GM19324 (cell line): ENCODE measurements at regions not wholly inside any gene's neighbourhood (a gene's known extent, or its start where the extent isn't known, plus 50 kb on each side); places are given as distances from the start of the nearest gene placed in this dataset.
"Not testable (repeated sequence)": the region's sequence is repeated elsewhere in the genome, so short reads cannot be mapped to it uniquely, and the experiment has no call there.

Source experiments
- ATAC-seq: cut with Tn5 transposase; IDR thresholded peaks from one replicate; pipeline ENCODE4 v1.9.1; 2021; ENCODE audit warnings: mild to moderate bottlenecking, moderate library complexity; ENCODE audit not compliant: unreplicated experiment, low FRiP score

DNA sequence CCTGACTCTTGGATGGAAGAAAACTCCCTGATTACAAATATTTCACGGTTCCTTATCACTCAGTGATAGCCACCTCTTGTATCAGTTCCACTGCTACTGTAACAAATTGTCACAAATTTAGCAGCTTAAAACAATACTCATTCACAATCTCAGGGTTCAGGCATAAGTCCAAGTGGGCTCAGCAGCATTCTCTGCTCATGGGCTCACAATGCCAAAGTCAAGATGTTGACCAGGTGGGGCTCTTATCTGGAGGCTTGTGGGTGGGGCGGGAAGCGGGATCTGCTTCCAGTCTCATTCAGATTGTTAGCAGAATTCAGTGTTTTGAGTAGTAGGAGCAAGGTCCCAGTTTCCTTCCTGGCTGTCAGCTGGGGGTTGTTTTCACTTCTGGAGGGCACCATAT, 137.3 kb upstream of the FAM78B start:
- ATAC-seq, result no peak

DNA sequence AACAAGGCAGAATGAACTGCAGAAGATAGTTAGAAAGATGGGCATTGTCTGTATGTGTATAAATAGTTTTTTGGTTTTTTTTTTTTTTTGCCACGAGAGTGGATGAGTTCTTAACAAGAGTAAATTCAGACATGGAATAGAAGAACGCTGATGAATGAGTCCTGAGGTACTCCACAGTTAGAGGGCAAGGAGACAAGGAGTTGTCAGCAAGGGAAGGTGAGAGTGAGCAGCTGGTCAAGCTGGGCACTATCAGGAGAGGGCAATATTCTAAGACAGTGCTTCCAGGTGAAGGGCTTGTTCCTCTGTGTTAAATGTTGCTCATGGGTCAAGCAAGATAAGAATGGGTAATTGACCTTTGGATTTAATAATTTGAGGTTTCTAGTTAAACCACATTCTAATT, 138.6 kb upstream of the FAM78B start:
- ATAC-seq, result no peak

DNA sequence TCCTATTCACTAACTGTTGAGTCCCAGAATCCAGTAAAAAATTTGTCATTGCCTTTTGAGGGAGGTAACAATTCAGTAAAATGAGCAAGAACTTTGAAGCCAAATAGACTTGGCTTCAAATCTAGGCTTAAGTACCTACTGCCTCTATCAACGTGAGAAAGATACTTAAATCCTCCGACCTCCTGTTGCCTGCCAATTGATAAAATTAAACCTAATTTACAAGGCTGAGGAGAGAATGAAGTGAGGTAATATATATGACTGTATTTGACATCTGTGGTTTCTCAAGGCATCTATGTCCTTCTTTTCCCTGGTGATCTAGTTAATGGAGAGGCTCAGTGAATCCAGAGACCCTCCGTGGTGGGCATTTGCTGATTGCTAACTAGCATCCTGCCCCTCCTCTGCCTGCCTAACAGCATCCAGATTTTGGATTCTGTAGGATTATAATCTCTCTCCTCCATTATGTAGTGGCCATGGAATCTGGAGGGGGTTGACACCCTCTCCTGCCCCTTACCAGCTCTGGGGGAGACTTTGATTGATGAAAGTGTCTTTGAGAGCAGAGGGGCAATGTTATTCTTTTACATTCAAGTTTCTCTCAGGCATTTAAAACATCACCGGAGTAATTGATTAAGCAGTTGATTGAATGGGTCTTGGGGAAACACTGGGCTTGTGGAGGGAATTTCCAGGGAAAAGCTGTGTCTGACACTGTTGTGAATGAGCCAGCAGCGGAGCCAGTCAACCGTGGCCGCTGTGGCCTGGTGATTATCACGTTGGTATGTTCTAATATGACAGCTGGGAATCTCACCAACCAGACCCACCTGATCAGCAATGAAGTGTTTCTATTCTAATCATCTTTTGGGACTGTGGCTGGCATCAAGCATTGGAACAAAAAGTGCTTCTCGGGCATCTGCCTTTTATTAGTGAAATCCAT, 140.7 kb upstream of the FAM78B start:
- ATAC-seq, result no peak

DNA sequence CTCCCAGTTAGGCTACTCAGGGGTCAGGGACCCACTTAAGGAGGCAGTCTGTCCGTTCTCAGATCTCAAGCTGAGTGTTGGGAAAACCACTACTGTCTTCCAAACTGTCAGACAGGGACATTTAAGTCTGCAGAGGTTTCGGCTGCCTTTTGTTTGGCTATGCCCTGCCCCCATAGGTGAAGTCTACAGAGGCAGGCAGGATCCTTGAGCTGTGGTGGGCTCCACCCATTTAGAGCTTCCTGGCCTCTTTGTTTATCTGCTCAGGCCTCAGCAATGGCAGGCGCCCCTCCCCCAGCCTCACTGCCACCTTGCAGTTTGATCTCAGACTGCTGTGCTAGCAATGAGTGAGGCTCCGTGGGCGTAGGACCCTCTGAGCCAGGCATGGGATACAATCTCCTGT, 149.5 kb upstream of the FAM78B start:
- not testable (repeated sequence) for ATAC-seq

DNA sequence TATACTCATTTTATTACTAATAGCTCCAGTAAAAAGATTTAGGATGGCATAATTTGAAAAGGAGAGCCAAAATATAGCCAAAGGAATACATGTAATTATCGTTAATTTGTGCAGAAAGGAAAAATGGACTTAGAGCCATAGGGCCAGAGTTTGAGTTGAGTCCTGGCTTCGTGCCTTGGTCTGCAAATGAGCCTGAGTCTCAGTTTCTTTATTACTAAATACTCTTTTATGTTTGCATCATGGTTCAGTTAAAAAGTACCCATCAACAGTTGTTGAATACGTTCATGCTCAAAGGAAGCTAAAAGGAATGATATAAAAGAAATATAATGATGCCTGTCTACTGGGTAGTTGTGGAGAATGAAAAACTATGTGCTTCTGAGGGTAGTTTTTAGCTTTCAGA, 155.7 kb upstream of the FAM78B start:
- no peak for ATAC-seq

DNA sequence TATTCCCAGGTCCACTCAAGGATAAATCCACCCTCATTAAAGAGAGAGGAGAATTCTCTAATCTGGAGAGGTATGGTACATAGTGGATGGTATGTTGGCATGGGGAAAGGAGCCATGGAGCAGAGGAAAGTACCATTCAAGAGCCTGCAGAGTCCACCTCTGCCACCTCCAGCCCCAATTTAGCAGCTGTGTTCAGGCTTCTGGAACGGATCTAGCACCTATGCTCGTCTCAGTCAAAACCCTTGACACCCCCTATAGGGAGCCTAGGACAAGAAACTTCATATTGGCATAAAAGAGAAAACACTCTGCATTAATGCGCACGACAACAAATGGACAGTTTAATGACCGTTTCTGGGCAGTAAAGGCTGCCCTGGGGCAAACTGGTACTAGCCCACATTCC, 161.1 kb upstream of the FAM78B start:
- ATAC-seq, result no peak

DNA sequence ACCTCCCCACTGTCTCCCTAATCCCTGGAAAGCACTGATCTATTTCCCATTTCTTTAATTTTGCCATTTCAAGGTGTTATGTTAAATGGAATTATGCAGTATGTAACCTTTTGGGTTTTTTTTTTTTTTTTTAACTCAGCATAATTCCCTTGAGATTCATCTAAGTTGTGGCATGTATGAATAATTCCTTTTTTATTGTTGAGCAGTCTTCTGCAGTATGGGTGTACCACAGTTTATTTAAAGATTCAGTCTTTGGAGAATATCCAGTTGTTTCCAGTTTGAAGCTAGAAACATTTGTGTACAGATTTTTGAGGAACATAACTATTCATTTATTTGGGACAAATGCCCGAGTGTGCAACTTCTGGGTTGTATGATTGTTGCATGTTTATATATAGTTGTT, 162.2 kb upstream of the FAM78B start:
- no peak for ATAC-seq

DNA sequence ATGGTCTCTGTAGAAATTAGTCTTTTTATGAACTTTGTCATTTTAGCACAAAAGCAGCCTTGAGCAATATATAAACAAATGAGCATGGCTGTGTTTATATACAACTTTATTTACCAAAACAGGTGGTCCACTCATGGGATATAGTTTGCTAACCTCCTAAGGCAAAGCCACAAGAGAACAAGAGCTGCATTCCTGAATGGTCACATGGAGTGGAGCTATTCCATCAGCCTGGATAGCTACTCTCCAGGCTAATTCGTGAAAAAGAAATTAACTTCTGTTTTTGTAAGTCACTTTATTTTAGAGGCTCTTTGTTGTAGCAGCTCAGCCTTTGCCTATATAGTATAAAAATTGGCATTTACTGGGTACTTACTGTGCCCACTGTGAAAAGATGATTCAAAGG, 163.3 kb upstream of the FAM78B start:
- ATAC-seq, result no peak

DNA sequence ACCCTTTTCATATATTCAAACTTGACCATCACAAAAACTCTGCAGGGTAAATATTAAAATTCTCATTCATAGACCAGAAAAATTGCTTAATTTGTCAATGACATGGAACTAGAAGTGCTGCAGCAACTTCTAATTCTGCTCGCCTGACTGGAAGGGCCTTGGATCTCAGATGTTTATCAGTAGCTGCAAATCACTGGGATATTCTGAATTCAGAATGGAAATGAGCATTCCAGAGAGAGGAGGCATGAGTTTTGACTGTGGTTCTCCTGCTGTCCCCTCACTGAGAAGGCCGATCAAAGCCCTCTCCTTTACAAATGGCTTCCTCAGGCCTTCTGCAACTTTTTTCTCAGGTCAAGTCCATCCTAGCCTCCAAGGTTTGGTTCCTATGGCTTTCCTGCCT, 171.3 kb upstream of the FAM78B start:
- ATAC-seq, result no peak

DNA sequence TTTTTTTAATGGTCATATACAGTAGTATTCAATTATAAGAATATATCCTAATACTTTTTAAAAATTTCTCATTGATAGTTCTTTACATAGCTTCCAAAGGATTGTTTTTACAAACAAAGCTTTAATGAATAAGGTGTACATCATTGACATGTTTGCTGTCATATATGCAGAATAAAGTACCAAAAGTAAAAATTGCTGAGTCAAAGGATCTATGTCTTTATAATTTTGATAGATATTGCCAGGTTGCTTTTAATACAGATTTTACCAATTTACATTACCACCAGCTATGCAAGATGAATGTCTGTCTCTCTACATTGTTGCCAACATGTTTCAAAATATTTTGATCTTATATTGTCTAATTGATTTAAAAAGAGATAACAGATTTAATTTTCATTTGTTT, 173.9 kb upstream of the FAM78B start:
- ATAC-seq, result no peak

DNA sequence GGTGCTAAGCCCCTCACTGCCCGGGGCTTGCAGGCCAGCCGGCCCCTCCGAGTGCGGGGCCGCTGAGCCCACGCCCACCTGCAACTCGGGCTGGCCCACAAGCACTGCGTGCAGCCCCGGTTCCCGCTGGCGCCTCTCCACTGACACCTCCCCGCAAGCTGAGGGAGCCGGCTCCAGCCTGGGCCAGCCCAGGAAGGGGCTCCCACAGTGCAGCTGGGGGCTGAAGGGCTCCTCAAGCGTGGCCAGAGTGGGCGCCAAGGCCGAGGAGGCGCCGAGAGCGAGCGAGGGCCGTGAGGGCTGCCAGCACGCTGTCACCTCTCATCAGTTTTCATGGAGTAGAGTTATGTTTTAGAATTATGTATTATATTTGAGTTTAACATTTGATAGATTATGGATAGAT, 176.5 kb upstream of the FAM78B start:
- no peak for ATAC-seq

DNA sequence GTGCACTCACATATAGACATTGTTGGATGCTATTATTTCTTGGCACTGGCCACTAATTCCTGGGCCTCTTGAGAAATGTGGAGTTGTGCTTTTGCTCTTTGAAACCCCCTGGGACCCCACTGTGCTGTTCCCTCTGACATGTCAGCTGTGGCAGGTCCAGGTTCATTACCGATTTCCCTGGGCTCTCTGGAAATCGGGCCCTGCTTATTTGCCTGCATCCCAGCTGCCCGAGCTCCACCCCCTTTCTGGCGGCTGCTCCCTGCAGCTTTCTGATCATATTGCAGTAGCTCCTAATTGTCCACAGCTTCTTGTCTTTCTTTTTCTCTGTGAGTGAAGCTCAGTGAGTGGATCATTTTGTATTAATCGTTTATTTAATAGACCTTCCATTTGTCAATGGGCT, 183.7 kb upstream of the FAM78B start:
- no peak for ATAC-seq

DNA sequence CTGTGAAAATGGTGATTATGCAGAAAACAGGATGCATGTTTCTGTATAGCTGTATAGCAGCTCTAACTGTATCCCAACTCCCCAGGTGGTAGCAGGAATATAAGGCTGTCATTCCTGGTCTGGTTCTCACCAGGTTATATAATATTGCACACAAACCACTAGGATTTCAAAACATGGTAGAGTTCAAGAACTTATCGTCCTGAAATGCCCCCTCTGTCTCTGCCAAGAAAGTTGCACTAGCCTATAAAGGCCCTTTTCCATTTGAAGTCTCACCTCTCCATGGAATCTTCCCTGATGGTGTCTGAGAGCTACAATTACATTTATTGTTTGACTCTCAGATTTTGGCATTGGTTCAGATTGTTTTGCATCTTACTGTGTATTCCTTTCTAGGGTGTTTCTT, 184.9 kb upstream of the FAM78B start:
- no peak for ATAC-seq

DNA sequence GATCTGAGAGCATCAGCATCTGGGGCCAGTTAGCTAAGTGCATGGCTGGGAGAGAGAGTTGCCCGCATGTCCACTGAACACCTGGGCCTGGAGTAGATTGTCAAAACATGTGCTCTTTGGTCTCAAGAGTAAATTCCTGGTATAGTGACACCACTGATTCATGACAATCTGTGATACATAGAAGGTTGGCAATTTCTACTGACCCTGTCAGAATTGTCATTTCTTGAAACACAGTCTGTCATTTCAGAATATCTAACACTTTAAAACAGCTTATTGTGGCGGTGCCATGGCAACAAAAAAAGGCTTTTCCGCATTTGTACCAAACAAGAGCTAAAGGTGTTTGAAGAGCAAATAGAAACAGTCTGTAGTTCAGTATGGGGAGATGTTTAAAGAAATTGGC, 186.4 kb upstream of the FAM78B start:
- no peak for ATAC-seq

DNA sequence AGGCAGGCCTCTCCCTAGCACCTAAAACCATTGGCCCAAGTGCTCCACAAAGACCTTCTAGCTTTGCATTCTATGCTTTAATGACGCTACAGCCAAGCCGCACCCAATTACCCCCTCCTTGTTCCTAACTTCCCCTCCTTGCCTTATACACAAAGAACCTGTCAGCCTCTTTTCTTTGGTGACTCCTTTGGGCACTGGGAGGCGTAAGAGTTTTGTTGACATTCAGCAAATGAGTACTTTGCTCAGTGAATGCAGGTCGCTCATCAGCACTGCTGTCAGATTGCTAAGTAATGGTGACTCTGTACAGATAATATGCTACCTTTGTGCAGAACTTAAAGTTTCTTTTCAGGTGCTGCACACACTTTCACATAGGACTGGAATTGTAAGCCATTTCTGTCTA, 187.6 kb upstream of the FAM78B start:
- no peak for ATAC-seq

DNA sequence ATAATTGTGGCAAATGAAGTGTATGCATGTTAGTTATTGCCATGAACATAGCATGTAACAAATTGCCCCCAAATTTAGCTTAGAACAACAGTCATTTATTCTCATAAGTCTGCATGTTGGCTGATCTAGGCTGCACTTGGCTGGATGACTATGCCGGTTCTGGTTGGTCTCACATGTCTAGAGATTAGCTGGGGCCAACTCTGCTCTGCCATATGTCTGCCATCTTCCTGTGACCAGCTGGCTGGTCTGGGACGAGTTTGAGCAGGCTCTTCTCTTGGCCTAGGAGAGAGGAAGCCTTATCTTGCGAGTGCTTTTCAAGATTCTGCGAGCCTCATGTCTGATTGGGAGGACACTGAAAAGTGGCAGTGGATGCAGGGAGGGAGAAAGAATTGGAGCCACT, 198.3 kb upstream of the FAM78B start:
- ATAC-seq, result no peak

DNA sequence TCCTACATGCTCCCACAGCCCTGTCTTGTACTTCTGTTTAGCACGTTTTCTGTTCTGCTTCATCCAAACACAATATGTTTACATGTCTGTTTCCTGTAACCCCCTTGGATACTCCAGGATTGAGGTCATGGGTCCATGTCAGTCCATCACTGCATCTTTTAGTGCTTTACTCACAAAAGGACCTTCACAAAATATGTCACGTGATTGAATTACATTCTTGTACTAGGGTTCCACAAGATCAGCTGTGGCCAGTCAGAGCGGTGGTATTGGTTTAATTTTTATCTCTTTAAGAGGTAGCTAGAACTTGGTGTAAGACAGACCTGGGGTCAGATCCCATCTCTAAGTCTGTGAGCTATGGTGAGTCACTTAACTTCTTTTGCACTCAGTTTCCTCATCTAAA, 201.2 kb upstream of the FAM78B start:
- no peak for ATAC-seq

DNA sequence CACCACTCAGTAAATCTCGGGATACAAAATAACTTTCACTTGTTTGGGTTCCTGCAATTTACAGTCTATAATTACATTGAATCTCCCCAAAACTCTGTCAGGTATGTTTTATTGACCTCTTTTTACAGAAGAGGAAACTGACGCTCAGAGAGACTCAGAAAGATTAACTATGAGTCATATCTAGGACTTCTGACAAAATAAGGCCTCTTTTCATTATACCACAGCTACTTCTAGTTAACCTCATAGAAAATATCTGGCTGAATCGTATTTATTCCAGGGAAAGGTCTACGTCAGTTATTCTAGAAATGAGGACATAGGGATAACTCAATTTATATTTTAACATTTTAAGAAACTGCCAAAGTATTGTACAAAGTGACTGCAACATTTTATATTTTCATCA, 211.1 kb upstream of the FAM78B start:
- no peak for ATAC-seq

DNA sequence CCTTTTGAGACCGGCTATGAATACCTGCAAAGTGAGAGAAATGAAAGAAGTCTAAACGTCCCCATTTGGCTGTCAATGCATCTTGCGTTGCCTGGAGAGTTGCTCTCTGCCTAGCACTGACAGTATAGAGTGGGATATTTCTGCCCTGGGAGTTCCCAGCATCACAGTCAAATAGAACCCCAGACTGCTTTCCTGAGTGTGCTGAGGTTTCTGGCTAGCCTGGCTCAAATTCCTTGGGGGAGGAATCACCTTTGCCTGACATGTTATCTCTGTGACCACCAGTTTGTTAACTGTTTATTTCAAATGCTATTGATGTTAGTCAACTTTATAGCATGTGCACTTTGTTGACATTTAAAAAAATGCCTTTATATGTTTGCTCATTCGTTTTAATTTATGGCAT, 212.0 kb upstream of the FAM78B start:
- no peak for ATAC-seq

DNA sequence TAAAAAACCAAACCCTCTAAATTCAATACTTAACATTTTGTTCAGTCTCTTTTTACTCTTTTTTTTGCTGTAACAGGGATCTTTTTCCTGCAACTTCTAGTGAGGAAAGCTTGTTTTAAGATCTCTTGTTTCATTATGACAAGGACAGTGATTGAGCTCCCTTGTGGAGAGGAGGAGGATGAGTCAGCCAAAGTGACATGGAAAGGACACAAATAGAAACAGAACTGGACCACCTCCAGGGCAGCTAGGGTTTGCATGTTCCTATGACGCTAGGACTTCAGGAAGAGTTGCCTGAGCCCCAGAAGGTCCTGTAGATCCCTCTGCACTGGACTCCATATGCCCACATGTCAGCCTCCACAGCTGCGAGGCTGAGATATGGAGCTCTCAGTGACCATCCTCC, 212.6 kb upstream of the FAM78B start:
- no peak for ATAC-seq

DNA sequence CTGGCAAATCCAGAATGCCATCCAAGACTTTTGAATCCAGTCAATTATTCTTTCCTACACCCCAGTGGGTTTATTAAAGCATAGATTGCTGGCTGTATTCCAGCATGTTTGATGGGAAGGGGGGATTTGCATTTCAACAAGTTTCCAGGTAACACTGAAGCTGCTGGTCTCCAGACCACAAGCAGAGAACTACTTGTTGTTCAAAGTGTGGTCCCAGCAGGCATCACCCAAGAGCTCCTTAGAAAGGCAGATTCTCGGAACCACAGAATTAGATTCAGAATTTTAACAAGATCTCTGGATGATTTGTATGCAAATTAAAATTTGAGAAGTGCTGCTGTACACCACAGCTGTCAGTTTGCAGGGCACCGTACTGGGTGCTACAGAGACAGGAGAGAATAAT, 216.3 kb upstream of the FAM78B start:
- no peak for ATAC-seq

DNA sequence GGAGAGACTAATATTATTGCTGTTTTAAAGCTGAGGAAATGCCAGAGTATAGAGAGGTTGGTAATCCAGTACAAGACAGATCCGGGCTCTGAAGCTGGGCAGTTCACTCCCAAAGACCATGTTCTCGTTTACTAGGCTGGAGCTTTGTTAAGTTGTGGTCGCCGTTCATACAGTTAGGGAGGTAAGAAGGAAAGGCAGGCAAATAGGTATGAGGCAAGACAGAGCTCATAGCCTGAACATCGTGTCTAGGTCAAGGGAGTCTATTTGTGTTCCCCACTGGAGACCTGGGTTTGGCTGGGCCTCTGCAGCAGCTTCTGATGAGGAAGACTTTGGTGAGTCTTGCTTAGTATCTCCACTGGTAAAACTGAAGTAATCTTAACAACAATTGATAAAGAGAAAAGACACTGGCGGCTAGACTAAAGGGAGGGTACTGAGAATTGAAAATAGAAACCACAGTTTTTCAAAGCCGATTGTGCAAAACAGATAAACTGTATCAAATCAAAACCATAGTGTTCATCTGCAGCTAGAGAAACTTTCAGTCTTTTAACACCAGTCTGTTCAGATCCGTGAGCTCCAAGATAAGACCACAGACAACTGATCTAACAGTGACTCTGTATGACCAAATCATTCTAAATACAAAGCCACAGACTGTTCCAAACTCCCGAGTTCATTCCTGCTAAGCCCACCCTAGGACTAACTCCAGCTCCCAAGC, 217.0 kb upstream of the FAM78B start:
- ATAC-seq, result no peak
